ENCODE measurements at regions not wholly inside any gene's neighbourhood (a gene's known extent, or its start where the extent isn't known, plus 50 kb on each side); places are given as distances from the start of the nearest gene placed in this dataset.

- TF ChIP-seq CTCF (IDR thresholded peaks at IDR 0.05; ENCODE audit: low read depth, low read length, missing control alignments), result no peak
- H3K4me3 ChIP-seq (replicated peaks; ENCODE audit: low read depth, low read length), result no peak overlapping the region
- DNase-seq (ENCODE audit: extremely low read depth, low read depth), result no peak
These were observed 190.5 kb upstream of the C1orf174 start for GRCh38 chr1:4090556-4090955.

DNA sequence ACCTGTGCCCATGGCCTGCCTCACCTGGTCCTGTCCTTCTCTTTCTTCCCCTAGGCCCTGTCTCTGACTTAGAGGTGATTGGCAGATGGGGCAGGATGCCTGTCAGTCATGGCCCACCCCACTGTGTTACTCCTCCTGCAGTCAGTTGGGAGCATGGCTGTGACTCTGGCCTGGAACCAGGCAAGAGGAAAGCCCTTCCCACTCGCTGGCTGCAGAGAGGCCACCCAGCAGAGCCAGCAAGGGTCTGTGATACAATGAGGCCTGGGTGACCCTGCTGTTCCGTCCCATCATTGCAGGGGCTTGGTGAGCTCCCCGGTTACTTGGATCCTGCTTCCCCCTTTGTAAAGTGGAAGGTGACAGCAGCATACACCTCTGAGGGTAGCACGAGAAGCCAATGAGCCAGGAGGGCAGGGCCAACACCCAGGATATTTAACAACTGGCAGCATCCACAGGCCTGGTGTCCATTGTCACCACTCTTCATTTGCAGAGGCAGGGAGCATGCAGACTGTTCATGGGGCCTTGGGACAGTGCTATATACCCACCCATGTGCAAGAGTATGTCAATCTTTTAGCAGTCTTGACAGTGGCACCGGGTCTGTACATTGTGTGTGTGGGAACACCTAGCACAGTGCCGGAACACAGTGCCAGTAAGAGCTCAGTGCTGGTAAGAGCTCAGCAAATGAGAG lies 191.0 kb upstream of the C1orf174 start:
- DNase-seq (ENCODE audit: extremely low read depth, low read depth), result no peak
- no peak for TF ChIP-seq CTCF (IDR thresholded peaks at IDR 0.05; ENCODE audit: low read depth, low read length, missing control alignments)
- no peak overlapping the region for H3K4me3 ChIP-seq (replicated peaks; ENCODE audit: low read depth, low read length)

GRCh38 chr1:4091996-4092395 lies 191.9 kb upstream of the C1orf174 start:
- no peak for DNase-seq (ENCODE audit: extremely low read depth, low read depth)
- H3K4me3 ChIP-seq (replicated peaks; ENCODE audit: low read depth, low read length), result no peak overlapping the region
- TF ChIP-seq CTCF (IDR thresholded peaks at IDR 0.05; ENCODE audit: low read depth, low read length, missing control alignments), result no peak

GRCh38 chr1:4093856-4094565 lies 193.9 kb upstream of the C1orf174 start:
- no peak for DNase-seq (ENCODE audit: extremely low read depth, low read depth)
- TF ChIP-seq CTCF (IDR thresholded peaks at IDR 0.05; ENCODE audit: low read depth, low read length, missing control alignments), result no peak
- no peak overlapping the region for H3K4me3 ChIP-seq (replicated peaks; ENCODE audit: low read depth, low read length)

- no peak overlapping the region for H3K4me3 ChIP-seq (replicated peaks; ENCODE audit: low read depth, low read length)
- no peak for DNase-seq (ENCODE audit: extremely low read depth, low read depth)
- no peak for TF ChIP-seq CTCF (IDR thresholded peaks at IDR 0.05; ENCODE audit: low read depth, low read length, missing control alignments)
These were observed 195.4 kb upstream of the C1orf174 start for GRCh38 chr1:4095433-4095971.

DNA sequence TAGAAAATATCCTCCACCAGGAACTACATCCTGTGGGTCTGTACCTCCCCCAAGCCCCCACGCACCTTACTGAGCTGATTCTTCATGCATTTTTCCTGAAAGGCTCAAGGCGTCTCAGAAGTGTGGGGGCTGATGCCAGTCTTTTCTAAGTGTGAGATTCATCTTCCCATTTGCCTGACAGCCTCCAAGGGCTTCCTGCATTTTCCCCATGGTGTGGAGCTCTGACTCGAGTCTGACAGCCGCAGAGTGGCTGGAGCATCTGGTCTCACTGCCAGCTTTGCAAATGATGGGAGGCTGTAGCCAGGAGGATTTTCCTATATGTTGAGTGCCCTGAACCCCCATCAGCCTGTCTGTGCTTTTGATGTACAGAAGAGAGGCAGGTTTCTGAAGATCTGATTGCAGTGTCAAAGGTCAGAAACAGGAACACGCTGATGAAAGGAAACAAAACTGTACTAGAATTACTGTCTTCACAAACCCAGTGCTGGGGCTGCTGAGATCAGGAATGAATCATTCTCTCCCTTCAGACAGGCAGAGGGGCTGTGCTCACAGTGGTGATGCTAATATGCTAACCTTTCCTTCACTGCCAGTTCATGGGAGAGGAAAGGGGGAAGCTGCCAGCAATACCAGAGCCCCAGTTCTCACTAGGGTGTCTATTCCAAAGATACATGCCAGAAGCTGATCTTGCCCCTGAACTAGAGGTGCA lies 201.5 kb upstream of the C1orf174 start:
- no peak for DNase-seq (ENCODE audit: extremely low read depth, low read depth)
- TF ChIP-seq CTCF (IDR thresholded peaks at IDR 0.05; ENCODE audit: low read depth, low read length, missing control alignments), result no peak
- H3K4me3 ChIP-seq (replicated peaks; ENCODE audit: low read depth, low read length), result no peak overlapping the region

Measured in HFF-Myc (cell line).